Activated naive CD8-positive, alpha-beta T cell treated with anti-CD3 and anti-CD28 coated beads, Interleukin-2, amount 50 U/mL, for 16 hours (primary cell): ENCODE measurements at regions not wholly inside any gene's neighbourhood (a gene's known extent, or its start where the extent isn't known, plus 50 kb on each side); places are given as distances from the start of the nearest gene placed in this dataset.

Source experiments
- DNase-seq: peaks from one replicate; pipeline ENCODE4 v3.0.0-alpha.2; 2020; ENCODE audit warnings: low read depth, low spot score

DNA sequence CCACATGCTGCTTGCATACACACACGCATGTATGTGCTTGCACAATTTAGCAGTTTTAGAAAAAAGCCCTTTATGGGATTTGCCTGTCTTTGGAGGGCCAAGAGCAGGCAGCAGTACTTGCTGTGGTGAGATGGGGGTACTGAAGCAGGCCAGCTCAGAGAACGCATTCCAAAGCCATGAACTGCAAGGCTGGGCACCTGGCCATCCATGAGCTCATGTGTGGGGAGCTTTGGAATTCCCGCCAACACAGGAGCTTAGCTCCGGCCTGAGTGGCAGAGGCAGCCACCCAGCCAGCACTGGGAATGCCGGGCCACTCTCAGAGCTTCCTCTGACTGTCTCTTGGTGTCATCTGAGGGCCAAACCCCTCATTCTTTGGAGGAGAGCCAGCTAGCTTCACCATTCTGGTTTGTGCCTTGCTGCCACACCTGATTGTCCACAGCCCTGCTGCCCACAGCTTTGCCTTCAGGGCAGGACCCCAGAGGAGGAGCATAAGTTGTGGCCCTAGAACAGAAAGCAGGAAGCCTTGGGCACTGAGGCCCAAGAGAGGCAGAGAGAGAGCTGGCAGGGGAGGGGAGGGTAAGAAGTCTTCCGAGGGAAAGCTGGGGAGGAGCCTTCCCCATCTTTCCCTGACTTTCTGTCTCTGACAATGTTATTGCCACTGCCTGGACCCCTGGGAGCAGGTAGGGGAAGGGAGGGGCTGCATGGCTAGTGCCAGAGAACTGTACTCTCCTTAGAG is 92.1 kb upstream of the POU3F1 start:
- no peak for DNase-seq

DNA sequence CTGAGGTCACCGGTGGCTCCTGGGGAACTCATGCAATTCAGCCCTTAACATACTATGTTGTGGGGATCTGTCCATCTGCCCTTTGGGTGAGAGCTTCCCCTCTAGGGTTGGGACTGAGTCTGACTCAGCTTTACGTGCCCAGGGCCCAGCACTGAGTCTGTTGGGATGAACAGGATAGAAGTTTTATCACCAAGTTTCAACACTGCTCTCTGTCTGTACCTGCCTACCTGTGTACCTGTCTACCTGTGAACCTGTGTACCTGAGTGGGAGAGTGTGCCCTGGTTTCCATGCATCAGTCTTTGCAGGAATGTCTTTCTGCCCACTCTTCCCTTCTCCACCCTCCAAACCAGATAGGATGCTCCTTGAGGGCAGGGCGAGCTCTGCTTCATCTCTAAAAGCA is 90.6 kb upstream of the POU3F1 start:
- DNase-seq = no peak

DNA sequence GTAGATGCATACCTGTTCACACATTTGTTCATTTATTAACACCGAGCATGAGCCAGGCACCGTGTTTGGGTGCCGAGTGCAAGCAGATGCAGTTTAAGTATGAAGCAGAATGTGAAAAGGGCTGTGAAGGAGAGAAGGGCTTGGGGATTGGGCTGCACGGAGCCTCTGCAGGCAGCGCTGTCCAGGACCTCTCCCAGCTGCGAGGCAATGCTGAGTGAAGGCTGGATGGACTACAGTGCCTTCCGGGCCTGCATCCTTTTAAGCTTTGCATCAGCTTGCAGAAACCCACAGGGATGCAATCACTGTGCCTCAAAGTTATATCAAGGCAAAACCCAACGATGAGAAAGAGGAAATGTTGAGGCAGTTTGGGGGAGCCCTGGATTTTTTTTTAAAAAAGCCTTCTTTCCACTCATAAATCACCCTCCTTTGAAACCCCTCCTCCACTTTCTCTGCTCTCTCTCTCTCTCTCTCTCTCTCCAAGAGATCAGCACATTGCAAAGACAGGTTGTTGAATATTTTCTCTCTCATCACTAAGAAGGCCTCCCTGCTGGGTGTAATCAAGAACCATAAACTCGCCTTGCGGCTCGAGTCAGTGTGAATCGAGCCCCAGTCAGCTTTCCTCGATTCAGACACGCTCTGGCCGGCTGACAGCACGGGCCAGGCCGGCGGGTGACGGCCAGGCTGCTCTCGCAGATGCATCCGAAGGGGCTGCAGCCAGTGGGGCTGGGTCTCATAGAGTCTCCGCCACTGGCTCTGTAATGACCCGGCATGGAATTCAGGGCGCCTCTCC is 89.2 kb upstream of the POU3F1 start:
- no peak for DNase-seq

DNA sequence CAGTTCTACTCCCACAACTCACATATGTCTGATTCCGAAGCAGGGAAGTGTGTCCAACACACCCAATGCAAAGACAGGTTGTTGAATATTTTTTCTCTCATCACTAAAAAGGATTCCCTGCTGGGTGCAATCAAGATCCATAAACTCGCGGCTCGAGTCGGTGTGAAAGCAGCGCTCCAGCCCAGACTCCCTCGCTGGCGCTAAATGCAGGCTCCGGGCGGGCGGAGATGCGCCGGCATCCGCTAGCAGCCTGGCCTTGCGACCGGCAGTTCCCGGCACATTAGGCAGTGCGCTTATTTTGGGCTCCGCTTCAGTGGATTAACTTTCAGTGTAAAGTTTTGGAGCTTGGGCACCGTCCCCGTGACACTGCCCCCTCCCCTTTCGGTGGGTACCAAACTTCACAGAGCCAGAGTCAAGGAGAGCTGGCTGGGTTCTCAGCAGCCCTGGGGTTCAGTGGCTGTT is 87.7 kb upstream of the POU3F1 start:
- no peak for DNase-seq

DNA sequence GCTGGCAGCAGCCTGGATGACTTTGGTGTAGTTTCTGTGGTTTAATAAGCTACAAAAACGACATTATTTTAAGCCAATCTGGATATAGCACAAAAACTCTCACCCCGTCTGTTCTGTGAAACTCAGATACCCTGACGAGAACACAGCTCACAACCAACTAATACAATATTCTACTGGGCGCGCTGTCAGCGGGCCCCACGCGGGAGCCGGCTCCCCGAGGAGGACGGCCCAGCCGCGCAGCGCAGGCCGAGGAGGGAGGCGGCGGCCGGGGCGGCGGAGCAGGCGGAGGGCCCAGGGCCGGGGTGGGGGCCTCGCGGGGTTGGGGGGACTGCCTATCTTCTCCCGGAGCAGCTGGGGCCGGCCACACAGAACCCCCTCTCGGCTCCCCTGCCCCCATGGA is 87.2 kb upstream of the POU3F1 start:
- DNase-seq = no peak

DNA sequence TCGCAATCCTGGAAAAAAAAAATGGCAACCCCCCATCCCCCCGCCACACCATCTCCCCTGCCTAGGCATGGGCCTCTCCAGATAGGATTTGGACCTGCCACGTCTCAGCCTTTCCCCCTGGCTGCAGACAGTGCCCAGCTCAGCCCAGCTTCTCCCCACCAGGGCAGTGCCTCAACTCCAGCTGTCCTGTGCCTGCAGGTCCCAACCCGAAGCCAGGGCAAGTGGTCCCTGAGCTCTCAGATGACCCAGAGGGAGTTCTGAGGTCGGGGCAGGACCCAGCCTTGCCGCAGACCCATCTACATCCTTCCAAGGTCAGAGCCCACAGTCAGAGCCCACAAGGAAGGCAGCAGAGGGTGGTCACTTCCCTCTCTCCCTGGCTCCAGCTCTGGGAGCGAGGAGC is 86.7 kb upstream of the POU3F1 start:
- DNase-seq = no peak

DNA sequence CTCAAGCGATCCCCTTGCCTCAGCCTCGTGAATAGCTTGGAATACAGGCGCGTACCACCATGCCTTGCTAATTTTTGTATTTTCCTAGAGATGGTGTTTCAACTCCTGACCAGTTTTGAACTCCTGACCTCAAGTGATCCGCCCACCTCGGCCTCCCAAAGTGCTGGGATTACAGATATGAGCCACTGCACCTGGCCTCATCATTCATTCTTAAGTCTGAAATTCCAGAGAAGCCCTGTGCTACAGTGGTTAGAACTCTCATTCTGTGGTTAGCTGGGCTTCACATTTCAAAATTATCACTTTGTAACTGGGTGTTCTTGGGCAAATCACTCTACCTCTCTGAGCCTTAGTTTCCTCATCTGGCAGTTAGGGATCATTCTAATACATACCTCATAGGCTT is 86.1 kb upstream of the POU3F1 start:
- no peak for DNase-seq

DNA sequence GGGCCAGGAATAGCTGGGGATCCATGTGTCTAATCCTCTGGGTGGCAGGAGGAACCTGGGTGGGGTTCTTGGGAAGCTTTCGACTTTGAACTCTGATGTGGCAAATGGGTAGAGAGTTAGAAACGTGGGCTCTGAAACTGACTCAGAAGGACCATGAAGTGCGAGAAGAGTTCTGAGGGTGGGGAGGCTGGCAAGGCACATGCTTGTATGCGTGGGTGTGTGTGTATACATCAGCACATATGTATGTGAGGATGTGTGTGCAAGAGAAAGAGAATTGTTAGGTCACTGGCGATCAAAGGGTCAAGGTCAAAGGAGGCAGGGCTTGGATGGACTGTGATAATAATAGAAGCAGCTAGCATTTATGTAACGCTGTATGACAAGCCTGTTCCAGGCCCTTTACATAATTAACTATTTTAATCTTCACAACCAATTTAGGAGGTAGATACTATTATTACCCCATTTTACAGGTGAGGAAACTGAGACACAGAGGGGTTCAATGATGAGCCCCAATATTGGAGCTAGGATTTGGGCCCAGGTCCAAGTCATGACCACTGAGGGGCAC is 84.5 kb upstream of the POU3F1 start:
- DNase-seq = no peak

DNA sequence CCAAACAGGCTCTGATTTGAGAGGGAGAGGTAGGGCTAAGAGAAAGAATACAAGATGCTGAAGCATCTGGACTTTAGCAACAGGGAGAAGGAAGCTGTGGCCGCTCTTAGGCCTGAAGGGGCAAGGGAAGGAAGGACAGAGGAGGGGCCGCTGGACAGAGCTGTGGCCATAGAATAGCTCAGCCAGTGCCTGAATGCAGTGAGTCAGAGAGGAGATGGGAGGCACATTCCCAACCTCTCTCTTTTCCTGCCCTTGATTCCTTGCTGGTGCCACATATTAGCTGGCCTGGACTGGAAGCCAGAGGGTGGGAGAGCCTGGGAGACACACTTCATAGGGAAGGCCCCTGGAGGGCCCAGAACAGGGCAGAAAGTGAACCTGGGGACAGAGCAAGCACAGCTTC is 83.4 kb upstream of the POU3F1 start:
- no peak for DNase-seq

DNA sequence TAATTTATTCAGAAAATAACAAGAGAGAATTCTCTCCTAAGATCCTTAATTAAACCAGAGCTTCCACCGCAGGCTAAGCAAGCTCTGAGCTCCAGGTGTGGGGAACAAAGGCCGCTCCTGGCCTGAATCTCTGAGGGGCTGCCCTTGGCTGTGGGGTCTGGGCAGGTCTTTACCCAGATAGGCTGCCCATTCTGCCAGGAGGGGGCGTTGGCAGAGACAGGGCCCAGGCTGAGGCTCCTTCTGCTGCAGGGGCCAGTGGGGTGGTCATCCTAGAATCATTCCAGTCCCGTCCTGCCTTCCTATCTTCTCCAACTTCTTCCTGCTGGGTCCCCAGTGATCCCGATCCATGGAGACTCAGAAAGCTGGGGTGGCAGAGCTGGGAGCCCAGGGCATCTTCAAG is 82.9 kb upstream of the POU3F1 start:
- DNase-seq = no peak

DNA sequence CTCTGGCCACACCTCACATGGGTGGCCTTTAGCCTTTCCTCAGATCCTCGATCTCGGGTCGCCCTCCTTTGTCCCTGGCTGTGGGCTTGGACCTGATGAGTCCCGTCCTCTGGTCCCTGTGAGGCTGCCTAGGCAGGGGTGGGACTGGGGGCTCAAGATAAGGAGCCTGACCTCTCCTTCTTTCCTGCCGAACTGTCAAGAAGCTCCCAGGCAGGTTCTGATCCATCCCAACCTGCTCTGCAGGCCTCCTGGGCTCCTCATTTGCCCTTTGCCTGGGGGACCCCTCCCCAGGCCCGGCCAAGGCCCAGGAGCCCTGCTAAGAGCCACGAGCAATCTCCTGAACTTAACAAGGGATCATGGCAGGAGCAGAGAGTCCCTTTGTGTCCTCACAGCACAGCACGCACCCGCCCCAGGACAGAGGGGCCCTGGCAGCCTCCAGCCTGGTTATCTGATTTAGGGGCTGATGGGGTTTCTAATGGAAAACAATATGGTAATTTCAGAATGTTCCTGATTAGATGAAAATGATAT is 82.4 kb upstream of the POU3F1 start:
- DNase-seq = no peak

DNA sequence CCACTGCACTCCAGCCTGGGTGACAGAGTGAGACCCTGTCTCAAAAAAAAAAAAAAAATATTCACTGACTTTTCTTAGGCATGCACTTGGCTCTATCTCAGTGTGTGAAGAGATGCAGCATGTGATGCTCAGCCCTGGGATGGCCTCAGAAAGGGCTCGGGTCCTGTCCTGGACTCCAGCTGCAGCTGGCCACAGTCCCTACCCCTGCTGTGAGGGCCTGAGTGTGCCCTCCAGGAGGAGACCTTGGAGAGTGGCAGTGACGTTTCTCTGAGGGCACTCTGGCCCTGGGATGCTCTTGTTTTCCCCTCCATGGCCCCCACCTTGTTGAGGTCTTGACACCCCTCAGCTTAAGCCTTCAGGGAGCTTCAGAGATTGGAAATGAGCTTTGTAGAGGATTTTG is 81.9 kb upstream of the POU3F1 start:
- no peak for DNase-seq

DNA sequence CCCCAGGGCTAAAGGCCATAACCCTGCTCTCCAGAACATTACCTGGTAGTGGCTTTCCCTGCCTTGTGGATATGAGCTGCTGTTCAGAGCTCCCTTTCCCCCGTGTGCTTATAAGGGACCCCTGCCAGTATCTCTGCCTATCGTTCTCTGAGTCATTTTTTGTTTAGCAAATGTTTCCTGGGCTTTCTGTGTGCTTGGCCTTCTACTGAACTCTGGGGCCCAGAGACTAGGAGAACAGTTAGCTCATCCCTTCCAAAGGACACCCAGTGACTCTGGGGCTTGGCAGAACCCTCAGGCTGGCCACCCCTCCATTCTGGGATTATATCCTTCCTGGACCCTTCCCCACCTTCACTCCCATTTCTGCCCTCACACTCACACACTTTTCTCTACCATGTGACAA is 80.8 kb upstream of the POU3F1 start:
- no peak for DNase-seq

DNA sequence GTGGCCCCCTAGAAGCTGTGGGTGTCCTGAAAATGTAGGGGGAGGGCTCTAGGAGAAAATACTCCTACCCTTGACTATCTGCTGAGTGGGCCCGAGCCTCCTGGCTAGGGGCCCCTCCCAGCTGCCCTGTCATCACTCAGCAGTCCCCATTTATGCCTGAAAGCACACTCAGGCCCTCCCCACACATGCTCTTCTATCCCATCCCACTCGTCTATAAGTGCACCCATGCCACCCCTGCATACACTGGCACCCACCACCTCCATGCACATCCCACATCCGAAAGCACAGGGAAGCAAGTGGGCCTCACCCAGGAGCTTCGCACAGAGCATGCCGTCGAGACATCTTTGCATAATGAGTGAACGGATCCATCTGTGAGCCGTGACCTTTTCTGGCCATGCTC is 80.4 kb upstream of the POU3F1 start:
- no peak for DNase-seq

DNA sequence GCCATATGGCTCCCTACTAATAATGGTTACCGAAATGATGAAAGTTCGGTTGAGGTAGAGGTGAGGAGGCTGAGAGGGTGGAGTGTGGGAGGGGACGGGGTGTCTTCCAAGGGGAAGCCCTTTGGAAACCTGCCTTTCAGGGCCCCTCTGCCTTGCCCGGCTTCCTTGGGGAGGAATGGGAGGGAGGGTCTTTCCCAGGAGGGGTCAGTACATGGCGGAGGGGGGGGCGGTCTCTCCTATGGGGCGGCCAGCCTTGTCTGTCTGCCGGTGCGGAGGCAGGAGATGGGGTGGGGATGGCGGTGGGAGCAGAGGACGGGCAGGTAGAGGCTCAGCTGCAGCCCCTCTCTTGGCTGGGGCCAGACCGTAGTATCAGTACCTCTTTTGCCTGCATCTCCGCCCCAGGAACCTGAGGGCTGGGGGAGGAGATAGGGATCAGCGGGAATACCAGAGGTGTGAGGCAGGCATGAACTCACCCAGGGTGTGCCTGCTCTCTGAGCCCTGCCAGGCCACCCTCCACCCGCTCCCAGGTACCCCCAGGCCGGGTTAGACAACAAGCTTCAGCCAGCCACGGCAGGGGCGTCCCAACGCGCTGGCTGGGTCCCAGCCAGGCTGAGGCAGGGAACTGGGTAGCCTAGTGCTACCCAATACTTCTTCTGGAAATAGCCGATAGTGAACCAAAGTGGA is 79.4 kb upstream of the POU3F1 start:
- no peak for DNase-seq

DNA sequence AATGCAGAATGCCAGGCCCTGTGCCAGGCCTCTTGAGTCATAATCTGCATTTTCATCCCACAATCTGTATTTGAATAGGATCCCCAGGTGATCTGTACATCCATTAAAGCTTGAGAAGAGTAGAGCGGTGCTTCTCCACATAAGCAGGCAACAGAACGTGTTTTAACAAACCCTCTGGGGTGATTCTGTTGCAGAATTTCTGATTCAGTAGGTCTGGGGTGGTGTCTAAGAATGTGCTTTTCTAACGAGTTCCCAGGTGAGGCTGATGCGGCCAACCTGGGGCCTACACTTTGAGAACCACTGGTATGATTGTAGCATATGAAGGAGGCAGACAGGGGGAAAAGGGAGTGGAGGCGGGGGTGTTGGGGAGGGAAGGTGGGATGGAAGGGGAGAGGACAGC is 78.4 kb upstream of the POU3F1 start:
- DNase-seq = no peak

DNA sequence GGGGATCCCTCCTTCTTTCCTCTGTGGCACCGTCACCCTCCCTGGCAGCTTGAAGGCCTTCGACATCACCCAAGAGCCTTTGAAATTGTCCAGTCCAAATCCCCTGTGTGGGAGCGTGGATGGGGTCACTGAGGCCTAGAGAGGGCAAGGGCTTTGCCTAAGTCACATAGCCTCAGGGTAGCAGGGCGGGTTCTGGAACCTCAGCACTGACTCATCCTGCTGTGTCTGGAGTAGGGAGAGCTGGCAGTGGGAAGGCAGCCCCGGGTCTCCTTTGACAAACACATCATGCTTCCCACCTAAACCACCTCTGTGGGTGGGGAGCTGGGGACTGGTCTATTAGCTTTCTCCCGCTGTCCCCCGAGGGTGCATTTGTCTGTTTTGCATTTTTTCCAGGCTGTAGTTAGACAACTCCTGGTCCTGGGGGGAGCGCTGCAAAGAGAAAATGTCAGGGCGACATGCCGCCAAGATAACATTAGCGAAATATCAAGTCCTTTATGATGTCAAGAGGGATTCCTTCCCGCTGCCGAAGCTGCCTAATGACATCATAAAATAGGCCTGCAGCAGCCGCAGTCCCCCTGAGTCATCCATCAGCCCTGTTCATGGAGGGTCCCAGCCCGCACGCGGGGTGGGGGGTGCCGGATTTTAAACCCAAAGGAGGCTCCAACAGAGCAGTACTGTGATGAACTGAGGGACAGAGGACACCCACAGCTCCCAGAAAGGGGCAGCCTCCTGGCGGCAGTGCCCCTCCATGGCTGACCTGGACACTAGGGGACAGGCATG is 77.0 kb upstream of the POU3F1 start:
- DNase-seq = no peak

DNA sequence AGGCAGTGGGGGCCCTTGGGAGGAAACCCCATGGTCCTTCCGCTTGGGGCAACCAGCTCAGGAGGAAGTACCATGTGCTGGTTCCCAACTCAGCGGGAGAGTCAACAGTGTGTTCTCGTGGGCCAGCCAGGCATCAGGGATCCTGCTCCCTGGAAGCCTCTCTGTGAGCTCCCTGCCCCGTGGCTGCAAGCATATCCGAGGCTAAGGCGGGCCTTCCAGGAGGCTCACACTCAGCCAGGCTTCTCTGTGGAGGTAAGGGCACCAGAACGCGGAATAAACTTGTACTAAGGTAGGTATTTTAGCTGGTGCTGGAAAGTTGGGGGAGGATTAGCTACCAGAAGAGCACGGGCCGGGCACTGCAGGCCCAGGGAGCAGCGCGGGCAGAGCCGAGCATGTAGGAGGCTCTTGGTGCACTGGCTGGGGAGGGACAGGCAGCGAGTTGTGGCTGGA is 74.7 kb upstream of the POU3F1 start:
- no peak for DNase-seq

DNA sequence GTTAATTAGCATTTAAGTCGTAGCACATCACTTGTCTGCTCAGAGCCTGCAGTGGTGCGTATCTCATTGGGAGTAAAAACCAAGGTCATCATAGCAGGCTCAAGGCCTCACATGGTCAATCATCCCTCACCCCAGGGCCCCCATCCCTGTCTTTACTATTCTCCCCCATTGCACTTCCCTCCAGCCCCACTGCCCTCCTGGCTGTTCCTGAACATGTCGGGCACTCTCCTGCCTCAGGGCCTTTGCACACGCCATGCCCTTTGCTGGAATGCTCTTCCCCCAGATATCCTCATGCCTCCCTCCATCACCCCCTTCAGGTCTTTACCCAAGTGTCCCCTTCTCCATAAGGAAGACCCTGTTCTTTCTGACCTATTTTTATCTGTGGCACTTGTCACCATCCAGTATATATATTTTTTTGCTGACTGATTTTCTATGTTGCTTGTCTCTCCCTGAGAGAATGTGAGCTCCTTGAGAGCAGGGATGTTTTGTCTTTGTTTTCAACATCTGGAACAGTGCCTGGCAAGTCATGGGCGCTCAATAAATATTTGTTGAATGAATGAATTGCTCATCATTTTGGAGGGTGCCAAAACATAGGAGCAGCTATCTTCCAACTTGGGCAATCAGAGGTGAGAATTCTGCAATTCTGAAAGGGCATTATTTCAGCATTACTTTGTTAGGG is 74.1 kb upstream of the POU3F1 start:
- no peak for DNase-seq

DNA sequence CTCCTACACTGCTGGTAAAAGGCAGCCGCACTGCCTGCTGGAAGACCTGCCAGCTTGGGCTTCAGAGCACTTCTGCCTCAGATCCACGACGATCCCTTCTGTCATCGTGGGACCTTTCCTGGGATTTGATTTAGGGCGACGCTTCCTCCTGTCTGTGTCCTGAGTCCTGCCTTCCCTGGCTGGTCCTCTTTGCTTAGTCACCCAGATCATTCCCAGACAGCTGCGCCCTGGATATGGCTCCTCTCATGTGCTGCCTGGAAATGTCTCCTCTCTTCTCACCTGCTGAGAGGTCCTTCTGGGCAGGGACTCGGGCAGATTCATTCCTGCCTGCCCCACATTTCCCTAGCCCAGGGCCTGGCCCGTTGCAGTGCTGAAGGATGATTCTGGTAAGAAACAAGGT is 72.4 kb upstream of the POU3F1 start:
- no peak for DNase-seq

DNA sequence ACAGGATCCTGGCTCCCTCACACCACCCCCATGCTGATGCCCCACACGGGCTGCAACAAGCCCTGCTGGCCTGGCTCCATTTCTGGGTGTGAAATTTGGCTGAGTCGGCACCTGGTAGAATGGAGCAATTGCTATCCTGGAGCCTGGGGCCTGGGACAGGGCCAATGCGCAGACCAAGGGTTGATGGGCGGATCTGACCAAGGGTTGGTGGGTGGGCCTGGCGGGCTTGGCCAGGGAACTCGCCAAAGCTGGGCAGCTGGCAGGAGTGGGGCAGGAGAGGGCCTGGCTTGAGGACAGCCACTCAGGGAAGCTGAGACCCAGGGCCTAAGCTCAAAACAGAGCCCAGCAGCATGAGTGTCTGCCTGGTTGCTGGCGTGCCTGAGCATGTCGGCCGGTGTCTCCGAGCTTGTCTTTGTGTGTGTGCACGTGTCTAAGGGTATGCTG is 70.9 kb upstream of the POU3F1 start:
- no peak for DNase-seq
